ENCODE measurements at regions not wholly inside any gene's neighbourhood (a gene's known extent, or its start where the extent isn't known, plus 50 kb on each side); places are given as distances from the start of the nearest gene placed in this dataset.

GRCh38 chr12:11497438-11497837, 102.1 kb upstream of the PRB2 start (continued):
- TF ChIP-seq, protein P1, sequence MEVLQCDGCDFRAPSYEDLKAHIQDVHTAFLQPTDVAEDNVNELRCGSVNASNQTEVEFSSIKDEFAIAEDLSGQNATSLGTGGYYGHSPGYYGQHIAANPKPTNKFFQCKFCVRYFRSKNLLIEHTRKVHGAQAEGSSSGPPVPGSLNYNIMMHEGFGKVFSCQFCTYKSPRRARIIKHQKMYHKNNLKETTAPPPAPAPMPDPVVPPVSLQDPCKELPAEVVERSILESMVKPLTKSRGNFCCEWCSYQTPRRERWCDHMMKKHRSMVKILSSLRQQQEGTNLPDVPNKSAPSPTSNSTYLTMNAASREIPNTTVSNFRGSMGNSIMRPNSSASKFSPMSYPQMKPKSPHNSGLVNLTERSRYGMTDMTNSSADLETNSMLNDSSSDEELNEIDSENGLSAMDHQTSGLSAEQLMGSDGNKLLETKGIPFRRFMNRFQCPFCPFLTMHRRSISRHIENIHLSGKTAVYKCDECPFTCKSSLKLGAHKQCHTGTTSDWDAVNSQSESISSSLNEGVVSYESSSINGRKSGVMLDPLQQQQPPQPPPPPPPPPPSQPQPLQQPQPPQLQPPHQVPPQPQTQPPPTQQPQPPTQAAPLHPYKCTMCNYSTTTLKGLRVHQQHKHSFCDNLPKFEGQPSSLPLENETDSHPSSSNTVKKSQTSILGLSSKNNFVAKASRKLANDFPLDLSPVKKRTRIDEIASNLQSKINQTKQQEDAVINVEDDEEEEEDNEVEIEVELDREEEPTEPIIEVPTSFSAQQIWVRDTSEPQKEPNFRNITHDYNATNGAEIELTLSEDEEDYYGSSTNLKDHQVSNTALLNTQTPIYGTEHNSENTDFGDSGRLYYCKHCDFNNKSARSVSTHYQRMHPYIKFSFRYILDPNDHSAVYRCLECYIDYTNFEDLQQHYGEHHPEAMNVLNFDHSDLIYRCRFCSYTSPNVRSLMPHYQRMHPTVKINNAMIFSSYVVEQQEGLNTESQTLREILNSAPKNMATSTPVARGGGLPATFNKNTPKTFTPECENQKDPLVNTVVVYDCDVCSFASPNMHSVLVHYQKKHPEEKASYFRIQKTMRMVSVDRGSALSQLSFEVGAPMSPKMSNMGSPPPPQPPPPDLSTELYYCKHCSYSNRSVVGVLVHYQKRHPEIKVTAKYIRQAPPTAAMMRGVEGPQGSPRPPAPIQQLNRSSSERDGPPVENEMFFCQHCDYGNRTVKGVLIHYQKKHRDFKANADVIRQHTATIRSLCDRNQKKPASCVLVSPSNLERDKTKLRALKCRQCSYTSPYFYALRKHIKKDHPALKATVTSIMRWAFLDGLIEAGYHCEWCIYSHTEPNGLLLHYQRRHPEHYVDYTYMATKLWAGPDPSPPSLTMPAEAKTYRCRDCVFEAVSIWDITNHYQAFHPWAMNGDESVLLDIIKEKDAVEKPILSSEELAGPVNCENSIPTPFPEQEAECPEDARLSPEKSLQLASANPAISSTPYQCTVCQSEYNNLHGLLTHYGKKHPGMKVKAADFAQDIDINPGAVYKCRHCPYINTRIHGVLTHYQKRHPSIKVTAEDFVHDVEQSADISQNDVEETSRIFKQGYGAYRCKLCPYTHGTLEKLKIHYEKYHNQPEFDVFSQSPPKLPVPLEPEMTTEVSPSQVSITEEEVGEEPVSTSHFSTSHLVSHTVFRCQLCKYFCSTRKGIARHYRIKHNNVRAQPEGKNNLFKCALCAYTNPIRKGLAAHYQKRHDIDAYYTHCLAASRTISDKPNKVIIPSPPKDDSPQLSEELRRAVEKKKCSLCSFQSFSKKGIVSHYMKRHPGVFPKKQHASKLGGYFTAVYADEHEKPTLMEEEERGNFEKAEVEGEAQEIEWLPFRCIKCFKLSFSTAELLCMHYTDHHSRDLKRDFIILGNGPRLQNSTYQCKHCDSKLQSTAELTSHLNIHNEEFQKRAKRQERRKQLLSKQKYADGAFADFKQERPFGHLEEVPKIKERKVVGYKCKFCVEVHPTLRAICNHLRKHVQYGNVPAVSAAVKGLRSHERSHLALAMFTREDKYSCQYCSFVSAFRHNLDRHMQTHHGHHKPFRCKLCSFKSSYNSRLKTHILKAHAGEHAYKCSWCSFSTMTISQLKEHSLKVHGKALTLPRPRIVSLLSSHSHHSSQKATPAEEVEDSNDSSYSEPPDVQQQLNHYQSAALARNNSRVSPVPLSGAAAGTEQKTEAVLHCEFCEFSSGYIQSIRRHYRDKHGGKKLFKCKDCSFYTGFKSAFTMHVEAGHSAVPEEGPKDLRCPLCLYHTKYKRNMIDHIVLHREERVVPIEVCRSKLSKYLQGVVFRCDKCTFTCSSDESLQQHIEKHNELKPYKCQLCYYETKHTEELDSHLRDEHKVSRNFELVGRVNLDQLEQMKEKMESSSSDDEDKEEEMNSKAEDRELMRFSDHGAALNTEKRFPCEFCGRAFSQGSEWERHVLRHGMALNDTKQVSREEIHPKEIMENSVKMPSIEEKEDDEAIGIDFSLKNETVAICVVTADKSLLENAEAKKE (CRISPR knock-in tag; IDR thresholded peaks at IDR 0.05), result no peak
- no peak for TF ChIP-seq EZH2phosphoT487 (IDR thresholded peaks at IDR 0.05; ENCODE audit: unreplicated experiment)
- TF ChIP-seq CREB1 (CRISPR knock-in tag; IDR thresholded peaks at IDR 0.05; ENCODE audit: low read depth), result no peak
- no peak for TF ChIP-seq NANOG (IDR thresholded peaks at IDR 0.05; ENCODE audit: borderline replicate concordance)

GRCh38 chr12:11497995-11498394, 102.6 kb upstream of the PRB2 start:
- H3K4me2 ChIP-seq, result no peak overlapping the region
- Mint-ChIP-seq H3K4me1 (peaks cover 6% of the 10 kb centered on the region), H3K36me3 (ENCODE audit: low read depth) (no peaks in the 10 kb centered on the region), H3K27me3 (ENCODE audit: insufficient read depth, low read depth, poor library complexity) (peaks cover 16% of the 10 kb centered on the region), H3K4me3 (no peak overlapping the region), H3K27ac (no peak overlapping the region), H3K9me3 (no peaks in the 10 kb centered on the region)
- no peaks in the 10 kb centered on the region for H3K9me2 ChIP-seq (ENCODE audit: insufficient read depth)
- H3K27ac ChIP-seq (ENCODE audit: low read depth), result no peak overlapping the region
- H4K20me1 ChIP-seq (replicated peaks; ENCODE audit: insufficient read depth), result no peaks in the 10 kb centered on the region
- DNase-seq (ENCODE audit: low spot score) (no peak), ATAC-seq (no peak)
- H3K27me3 ChIP-seq (ENCODE audit: insufficient read depth), result peaks cover 34% of the 10 kb centered on the region
- H3K4me1 ChIP-seq (ENCODE audit: insufficient read depth), result no peaks in the 10 kb centered on the region; the same call in 1 of the 2 replicates
- H3K79me2 ChIP-seq (replicated peaks; ENCODE audit: insufficient read depth), result no peaks in the 10 kb centered on the region
- no peaks in the 10 kb centered on the region for H3K36me3 ChIP-seq (ENCODE audit: insufficient read depth)
- H3K4me3 ChIP-seq, result no peak overlapping the region
- no peak overlapping the region for H2AFZ ChIP-seq
- no peaks in the 10 kb centered on the region for H3F3A ChIP-seq (replicated peaks; ENCODE audit: low read depth)
- TF ChIP-seq STAT1 (IDR thresholded peaks at IDR 0.05; ENCODE audit: unreplicated experiment), result no peak
- no peak for TF ChIP-seq ETS1 (IDR thresholded peaks at IDR 0.05)
- no peak for TF ChIP-seq NANOG (IDR thresholded peaks at IDR 0.05; ENCODE audit: borderline replicate concordance)
- no peak for TF ChIP-seq CREB1 (CRISPR knock-in tag; IDR thresholded peaks at IDR 0.05; ENCODE audit: low read depth)
- TF ChIP-seq, protein P1 (CRISPR knock-in tag; IDR thresholded peaks at IDR 0.05), result no peak
- no peak for TF ChIP-seq EZH2 (IDR thresholded peaks at IDR 0.05; ENCODE audit: low read depth, unreplicated experiment)
- no peak for TF ChIP-seq POLR2AphosphoS5 (IDR thresholded peaks at IDR 0.05; ENCODE audit: low read depth)
- no peak for TF ChIP-seq EZH2phosphoT487 (IDR thresholded peaks at IDR 0.05; ENCODE audit: unreplicated experiment)
